ENCODE measurements at regions not wholly inside any gene's neighbourhood (a gene's known extent, or its start where the extent isn't known, plus 50 kb on each side); places are given as distances from the start of the nearest gene placed in this dataset.
"Not testable (repeated sequence)": the region's sequence is repeated elsewhere in the genome, so short reads cannot be mapped to it uniquely, and the experiment has no call there.

DNA sequence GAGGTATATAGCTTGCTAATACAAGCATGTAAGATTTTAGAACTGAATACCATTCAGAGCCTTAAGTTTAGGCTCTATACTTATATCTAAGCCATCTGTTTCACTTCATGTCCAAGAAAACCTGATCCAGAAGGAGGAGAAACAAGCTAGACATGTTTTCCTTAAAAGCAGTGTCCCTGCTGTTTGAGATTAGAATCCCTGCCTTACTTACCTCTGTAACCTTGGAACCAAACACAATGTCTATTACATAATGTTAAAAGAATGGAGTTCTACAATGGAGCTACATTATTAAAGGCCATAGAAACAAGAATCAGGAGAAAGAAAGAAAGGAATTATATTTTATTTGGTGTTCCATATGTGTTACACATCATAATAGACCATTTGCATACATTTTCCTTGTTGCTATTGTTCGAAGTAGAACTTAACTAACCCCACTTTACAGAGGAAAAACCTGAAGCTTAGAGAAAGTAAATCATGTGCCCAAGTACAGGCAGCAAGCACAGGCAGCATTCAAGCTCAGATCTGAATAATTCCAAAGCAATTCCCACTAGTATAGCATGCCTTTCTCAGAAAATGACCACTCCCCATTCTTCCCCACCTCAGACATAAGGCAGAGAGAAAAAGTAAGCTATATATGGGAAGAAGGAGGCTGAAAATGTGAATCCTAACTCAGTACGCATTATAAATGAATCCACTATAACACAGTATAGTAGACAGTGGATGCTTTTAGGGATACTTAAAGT is 380.1 kb upstream of the SPAG17 start:
- FAIRE-seq = no peak

DNA sequence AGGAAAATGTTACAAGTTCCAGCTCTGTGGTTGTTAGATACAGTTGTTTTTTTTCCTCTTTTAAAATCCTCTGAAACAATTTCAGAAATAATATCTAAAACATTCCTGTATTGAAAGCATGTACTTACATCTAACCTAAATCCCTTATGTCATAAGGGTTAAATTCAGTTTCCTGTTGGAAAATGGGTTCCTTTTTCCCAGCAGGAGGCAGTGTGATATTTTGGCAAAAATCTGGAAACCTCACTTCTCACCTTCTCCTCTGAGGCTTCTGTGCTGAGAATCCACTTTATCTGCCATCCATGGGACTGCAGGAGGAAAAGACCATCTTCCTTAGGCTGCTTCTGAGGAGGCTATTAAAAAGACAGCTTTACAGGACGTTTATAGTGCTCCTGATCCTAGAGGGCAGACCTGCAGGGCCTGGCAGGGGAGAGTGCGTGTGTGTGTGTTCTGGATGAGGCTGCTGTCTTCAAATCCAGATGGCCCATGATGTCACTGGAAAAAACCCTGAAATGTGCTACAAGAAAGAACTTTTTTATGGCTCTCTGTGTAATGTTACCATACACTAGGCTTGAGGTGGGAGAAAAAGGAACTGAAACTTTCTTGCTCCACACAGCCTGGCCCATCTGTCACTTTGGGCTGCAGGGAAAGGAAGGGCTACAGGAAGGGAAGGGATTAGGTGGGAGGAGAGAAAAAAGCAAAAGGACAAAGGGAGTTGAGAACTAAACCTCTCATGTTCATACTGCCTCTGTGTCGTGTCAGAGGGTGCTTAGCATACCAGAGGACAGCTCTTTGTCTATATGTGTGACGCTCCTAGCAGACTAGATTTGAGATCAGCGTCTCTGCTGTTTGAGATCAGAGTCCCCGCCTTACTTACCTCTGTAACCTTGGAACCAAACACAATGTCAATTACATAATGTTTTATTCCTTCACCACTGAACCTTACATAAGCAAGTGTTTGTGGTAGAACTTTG is 379.2 kb upstream of the SPAG17 start:
- DNase-seq (ENCODE audit: low spot score) (no peak), FAIRE-seq (no peak)

More for the DNA sequence above, 380.1 kb upstream of the SPAG17 start:
- no peak for DNase-seq (ENCODE audit: low spot score)

DNA sequence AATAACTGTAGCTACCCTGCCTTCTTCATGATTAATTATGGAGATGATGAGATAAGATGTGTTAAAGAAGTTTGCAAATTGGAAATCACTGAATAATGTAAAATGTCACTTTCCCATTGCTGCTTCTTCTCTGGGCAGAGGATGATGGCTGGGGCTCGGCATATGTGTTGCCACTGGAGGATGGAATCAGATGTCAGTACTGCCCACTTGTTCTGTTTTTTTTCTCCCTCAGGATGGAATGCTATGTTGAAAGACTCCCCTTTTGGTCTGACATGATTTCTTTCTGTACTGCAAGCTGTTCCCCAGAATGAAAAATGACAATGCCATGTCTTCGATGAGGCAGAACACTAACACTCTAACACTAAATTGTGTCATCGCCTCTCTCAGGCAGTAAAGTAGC is 373.9 kb upstream of the SPAG17 start:
- DNase-seq (ENCODE audit: low spot score) (no peak), FAIRE-seq (no peak)

DNA sequence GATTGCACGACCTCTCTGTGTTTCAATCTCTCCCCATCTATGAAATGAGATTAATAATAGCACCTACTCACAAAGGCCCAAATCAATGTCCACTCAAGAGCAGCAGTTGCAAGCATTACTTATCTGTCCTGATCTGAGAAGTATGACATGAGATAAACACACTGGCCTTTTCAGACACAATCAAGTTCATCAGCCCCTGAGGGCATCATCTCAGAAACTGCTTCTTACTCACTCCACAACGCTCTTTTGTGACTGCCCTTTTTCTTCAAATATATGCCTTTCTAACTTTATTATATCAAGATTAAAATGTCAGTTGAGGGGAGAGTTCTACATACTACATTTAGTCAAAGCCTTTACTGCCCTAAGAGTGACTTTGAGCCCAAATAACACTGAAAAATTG is 371.9 kb upstream of the SPAG17 start:
- DNase-seq (ENCODE audit: low spot score) (no peak), FAIRE-seq (no peak)

DNA sequence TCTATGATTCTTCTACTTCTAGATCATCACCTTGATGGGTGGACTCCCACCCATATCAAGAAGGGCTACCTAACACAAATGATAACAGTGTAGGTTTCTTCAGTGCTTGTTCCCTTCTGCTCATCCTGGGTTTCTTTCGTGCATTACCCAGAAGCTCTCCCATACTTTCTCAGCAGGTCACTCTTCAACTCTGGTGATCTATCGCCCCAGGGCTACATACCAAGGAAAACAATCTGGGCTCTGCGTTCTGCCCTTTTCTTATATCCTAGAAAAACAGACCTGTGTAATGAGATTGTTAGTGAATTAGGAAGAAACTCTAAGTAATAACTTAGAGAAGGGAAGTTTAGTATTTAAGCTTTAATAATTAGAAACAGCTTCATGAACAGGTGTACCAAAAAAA is 370.6 kb upstream of the SPAG17 start:
- DNase-seq (ENCODE audit: low spot score) (no peak), FAIRE-seq (no peak)

DNA sequence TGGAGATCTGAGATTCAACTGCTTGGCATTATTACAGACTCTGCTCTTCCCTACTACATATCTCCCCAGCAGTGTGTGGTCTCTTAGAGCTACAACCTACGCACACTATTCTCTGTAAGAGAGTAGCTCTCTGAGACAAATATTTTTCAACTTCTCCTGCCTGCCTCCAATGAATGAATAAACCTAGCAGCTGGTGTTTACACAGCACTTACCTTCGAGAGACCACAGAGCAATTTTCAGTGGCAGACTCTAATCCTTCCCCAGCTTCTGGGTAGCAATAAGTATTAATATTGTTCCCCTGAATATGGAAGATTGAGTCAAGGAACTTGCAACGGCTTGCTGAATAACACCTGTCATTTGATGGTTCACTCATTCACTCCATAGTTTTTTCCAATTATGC is 350.9 kb upstream of the SPAG17 start:
- FAIRE-seq = no peak
- DNase-seq (ENCODE audit: low spot score) = no peak

DNA sequence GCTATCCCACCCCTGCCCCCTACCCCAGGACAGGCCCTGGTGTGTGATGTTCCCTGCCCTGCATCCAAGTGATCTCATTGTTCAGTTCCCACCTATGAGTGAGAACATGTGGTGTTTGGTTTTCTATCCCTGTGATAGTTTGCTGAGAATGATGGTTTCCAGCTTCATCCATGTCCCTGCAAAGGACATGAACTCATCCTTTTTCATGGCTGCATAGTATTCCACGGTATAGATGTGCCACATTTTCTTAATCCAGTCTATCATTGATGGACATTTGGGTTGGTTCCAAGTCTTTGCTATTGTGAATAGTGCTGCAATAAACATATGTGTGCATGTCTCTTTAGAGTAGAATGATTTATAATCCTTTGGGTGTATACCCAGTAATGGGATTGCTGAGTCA is 326.9 kb upstream of the SPAG17 start:
- not testable (repeated sequence) for FAIRE-seq; DNase-seq (ENCODE audit: low spot score)

DNA sequence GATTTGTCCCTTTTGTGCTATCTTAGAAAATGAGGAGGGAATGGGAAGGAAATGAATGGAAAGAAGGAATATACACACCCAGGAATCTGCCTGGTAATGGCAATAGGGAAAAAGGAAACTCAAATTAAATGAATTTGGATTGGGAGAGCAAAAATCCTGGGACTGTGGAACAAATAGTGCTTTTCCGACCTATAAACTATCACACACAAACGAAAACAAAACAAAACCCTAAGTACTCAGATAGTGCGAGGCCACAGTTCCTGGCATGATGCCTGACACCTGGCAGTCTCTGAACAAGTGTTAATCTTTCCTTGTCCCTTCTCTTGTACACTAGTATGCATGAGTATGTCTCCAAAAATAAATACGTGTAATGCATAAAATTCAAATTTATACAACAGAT is 319.8 kb upstream of the SPAG17 start:
- FAIRE-seq = no peak

DNA sequence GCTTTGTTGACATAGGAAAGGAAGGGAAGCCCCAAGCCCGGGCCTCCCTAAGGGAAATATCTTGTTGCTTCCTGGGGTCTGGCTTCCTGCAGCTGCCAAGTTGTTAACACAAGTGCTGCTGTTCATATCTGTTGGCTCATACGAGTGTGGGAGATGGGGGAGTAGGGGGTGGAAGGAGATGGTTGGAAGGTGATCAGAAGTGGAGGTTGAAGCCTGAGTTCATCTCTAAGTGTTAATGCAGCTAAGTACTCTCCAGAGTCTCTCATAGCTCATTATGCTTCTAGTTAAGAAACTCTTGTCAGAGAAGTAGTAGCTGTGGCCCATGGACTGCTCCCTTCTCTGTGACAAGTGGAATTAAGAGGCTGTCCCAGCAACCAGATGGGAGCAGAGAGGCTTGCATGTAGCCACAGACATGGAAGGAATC is 319.2 kb upstream of the SPAG17 start:
- DNase-seq (ENCODE audit: low spot score) (no peak), FAIRE-seq (no peak)

More for the DNA sequence above, 319.8 kb upstream of the SPAG17 start:
- DNase-seq (ENCODE audit: low spot score) = no peak

DNA sequence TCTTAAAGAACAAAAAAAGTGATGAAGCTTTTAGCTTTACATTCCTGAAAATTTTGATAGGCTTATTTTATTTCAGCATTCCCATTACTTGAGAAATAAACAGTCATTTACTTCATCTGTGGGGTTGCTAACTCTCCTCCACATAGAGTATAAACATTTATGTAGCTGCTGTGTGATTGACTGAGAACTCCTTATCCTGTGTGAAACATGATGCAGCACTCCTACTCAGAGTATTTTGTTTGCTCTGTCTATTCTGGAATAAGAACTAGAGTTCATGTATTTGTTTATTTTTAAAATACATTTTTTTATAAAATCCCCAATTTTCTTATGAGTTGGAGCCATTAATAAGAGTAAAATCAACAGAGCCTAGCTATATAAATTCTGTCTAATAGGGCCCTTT is 318.7 kb upstream of the SPAG17 start:
- DNase-seq (ENCODE audit: low spot score) = no peak
- no peak for FAIRE-seq

DNA sequence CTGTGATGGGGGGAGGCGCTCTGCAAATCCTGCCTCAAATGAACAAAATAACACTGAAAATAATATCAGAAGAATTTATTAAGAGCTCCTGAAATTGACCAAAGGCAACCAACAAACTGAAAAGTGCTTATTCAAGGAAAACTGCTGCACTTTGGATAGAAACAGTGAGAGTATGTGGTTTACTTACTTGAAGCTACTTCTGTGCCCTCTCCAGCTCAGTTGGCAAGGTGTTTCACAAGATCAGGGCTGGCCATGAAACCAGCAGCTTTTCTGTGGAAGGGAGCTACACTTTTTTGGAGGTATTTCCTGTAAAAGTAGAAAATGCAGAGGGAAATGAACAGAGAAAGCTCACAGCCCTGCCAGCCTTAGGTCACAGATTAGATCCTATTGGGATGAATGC is 310.0 kb upstream of the SPAG17 start:
- FAIRE-seq (no peak), DNase-seq (ENCODE audit: low spot score) (no peak)

DNA sequence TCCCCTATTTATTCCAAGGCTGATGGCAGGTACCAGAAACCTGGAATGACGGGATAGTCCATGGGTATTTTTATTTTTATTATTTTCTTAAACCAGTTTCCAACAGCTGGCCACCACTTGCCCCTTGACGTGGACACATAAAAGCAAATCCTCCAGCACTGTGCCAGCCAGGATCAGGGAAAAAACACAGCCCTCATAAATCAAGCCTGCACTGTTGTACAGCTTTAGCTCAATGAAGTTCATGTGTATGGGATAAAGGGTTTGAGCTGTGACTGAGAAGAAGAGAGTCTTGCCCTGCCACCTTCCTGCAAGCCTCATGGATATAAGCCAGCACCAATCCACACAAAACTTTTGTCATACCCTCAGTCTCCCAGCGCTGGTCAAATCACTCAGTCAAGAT is 303.8 kb upstream of the SPAG17 start:
- FAIRE-seq = no peak
- DNase-seq (ENCODE audit: low spot score) = no peak

DNA sequence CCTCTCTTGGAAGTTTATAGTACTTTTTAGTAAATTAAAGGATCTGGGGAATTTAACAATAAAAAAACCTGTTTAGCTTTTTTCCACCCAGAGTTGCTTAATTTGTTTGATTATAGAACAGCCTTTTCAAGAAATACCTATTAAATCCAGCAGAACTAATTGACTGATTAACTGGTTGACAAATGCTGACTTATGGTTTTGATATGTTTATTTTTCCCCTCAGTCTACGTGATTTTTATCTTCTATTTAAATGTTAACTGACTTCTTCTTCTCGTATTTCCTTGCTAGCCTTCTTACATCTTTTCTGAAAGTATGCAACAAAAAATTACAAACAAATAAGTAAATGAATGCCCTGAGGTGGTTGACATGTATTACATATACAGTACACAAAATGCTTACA is 302.9 kb upstream of the SPAG17 start:
- no peak for FAIRE-seq
- DNase-seq (ENCODE audit: low spot score) = no peak

DNA sequence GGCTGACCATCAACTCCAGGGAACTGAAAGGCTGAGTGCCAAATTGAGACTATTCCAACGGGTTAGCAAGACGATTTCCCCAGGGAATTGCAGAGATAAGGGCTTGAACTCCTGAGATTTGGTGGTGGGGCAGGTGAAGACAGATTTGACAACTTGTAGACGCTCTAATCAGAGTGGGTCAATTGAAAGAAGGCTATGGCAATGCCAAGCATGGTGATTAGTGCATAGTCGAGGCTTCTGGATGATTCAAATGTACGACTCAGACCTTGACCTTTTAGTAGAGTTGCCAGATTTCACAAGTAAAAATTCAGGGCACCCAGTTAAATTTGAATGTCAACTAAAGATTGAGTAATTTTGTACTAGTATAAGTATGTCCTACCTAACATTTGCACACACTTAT is 302.1 kb upstream of the SPAG17 start:
- DNase-seq (ENCODE audit: low spot score) (no peak), FAIRE-seq (no peak)

DNA sequence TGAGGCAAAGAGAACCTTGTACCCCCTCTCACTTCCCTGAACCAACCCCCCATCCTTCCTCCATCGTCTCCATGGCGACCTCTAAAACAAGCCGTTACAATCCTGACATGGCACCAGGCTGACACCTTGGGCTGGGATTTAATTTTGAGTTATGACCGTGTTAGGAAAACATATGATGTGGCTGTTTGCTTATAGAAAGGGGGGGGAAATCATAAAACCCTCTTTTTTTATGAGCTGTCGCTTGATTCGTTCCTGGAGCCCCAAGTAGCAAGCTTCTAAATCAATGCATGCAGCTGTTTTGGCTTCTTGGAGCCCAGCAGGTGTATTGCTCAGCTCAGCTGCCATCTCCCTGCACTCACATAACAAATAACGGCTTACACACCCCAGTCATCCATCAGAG is 301.2 kb upstream of the SPAG17 start:
- FAIRE-seq (no peak), DNase-seq (ENCODE audit: low spot score) (no peak)

DNA sequence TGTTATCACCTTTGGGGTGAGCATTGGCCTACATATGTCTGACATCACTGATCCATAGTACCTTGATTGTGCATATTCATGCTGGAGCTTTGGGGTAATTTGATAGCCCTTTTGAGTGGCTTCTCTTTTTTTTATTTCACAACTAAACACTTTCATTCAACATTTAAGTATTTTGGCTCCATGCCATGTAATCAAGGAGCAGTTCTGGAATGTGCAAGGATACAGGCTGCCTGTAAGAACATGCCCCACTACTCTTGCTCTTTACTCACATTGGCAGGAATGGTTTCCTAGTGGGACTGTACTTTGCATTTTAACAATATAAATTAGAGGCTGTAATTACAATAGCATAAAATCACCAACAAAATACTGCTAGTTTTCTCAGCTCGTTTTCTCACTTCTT is 300.7 kb upstream of the SPAG17 start:
- no peak for DNase-seq (ENCODE audit: low spot score)
- FAIRE-seq = no peak

DNA sequence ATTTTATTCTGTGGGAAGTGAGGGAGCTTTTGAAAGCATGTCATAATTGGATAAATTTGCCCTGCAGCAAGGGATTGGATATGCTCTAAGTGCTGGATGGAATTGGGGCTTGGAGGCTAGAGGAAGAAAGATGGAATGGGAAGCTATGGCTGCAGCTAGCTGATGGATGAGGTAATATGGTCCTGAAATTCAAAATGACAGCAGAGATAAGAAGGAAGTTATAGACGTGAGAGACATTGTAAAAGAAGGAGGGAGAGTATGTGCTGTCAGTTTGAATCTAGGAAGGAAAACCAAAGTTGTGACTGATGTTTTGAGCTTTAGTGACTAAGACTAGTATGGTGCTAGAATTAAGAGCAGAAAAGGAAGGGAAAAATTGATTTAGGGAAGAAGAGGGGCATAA is 299.9 kb upstream of the SPAG17 start:
- DNase-seq (ENCODE audit: low spot score) (no peak), FAIRE-seq (no peak)

DNA sequence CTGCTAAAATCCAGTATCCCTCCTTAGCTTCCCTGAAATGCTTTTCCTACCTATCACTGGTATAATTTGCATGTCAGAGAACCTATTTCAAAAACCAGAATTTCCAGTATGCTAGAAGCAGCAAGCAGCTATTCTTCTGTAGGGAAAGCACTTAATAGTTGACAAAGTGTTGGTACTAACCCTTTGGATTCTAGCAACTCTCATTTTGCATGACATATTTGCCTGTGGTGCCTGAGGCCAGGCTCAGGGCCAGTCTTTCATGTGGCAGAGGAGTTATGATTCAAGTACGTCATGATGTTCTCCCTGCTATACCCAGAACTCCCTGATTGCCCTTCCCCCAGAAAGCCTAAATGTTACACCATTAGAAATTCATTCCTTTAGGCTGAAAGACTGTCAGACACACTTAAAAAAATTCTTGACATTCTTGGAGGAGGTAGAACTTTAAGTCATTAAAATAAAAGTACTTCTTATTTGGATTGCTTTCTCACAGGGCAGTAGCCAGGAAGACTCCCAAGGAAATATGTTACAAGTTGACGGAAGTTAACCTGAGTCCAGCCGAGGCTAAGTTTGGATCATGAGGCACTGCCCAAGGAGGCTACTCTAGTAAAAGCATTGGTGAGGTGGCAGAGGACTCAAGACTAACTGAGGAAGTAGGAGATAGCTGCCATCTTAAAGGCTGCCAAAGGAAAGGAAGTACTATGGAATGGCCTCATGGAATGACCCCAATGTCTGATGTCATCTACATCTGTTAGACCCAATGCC is 298.4 kb upstream of the SPAG17 start:
- FAIRE-seq = no peak
- no peak for DNase-seq (ENCODE audit: low spot score)

DNA sequence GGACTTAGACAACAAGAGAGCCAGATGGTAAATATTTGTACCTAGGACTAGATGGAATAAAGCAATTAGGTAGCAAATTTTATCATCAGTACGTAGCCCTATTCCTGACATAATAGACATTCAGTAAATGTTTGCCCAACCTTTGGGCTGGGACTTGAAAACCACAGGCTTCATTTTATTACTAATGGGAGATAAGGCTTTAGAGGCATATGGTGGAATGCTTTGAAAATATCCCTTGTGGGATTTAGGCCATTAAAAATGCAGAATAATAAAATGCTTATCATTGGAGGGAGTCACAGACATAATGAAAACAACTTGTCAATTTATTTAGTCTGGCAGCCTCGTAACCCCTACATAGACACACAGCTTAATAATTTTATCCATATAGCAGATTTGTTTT is 296.1 kb upstream of the SPAG17 start:
- DNase-seq (ENCODE audit: low spot score) = no peak

DNA sequence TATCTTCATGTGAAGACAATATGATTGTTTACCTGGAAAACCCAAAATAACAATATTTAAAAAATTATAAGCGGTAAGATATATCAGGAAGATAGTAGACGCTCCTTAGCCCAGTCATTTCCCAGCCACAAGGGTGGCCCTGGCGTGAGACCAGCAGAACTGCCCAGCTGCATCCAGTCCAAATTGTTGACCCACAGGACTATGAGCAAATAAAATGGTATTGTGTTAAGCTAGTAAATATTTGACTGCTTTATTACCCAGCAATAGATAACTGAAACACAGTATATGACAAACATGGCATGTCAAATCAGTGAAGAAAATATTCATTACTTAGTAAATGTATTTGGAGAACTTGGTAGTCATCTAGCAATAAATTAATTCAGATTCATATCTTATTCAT is 294.3 kb upstream of the SPAG17 start:
- DNase-seq (ENCODE audit: low spot score) (no peak), FAIRE-seq (no peak)

More for the DNA sequence above, 296.1 kb upstream of the SPAG17 start:
- no peak for FAIRE-seq

DNA sequence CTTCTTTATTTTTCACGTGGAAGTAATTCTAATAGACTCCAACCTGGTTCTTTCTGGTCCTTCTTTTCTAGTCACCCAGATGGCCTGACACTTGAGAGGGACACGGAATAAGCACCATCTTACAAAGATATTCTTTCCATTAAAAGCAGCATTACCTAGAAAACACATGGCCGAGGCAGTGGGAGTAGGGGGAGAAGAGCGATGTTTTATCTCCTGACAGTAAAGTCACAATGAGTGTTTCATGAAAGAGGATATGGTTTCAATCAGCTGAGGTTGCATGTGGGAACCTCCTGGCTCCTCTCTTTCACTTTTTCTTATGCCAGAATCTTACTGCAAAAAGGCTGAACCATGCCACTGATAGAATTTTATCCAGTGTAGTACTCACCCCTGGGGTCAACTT is 288.8 kb upstream of the SPAG17 start:
- DNase-seq (ENCODE audit: low spot score) = no peak
- no peak for FAIRE-seq

DNA sequence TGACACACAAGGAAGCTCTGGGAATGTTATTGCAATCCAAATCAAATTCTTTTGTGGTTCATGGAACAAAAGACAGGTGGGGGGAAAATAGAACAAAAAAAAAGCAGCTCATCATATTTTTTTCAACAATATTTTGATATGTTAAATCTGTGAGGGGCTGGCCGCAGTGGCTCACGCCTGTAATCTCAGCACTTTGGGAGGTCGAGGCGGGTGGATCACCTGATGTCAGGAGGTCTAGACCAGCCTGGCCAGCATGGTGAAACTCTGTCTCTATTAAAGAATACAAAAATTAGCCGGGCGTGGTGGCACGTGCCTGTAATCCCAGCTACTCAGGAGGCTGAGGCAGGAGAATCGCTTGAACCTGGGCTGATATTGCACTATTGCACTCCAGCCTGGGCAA is 279.4 kb upstream of the SPAG17 start:
- not testable (repeated sequence) for FAIRE-seq; DNase-seq (ENCODE audit: low spot score)

Data from RCC 7860 (cell line).